Erythroblast (primary cell): ENCODE measurements at regions not wholly inside any gene's neighbourhood (a gene's known extent, or its start where the extent isn't known, plus 50 kb on each side); places are given as distances from the start of the nearest gene placed in this dataset.

Experiments used
- GATA1 ChIP-seq: IDR thresholded peaks from 2 replicates; pipeline ENCODE4 v1.6.1; 2011; ENCODE audit warnings: low read depth, mild to moderate bottlenecking, control low read depth, low read length, moderate library complexity
- POLR2A ChIP-seq: IDR thresholded peaks from 2 replicates; pipeline ENCODE4 v1.6.1; 2011; ENCODE audit warnings: mild to moderate bottlenecking, low read length

DNA sequence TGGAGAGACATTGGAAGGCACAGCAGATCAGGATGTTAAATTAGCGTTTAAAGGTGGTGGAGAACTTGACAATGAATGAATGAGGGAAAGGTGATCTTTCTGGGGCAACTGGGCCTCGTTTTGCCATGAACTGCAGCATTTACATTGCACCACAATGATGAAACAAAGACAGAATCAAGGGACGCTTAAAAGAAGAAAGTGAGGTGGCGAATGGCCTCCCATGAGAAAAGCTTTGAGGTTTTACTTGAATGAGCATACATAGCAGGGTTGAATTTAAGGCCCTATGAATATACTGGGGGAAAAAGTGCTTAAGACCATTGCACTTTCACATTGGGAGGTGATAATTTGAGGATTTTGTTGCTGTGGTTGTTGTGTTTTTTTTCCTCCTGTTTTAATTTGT lies 476.4 kb downstream of the ISL1 start:
- TF ChIP-seq POLR2A (no peak), GATA1 (no peak)
